ENCODE measurements at regions not wholly inside any gene's neighbourhood (a gene's known extent, or its start where the extent isn't known, plus 50 kb on each side); places are given as distances from the start of the nearest gene placed in this dataset.

DNA sequence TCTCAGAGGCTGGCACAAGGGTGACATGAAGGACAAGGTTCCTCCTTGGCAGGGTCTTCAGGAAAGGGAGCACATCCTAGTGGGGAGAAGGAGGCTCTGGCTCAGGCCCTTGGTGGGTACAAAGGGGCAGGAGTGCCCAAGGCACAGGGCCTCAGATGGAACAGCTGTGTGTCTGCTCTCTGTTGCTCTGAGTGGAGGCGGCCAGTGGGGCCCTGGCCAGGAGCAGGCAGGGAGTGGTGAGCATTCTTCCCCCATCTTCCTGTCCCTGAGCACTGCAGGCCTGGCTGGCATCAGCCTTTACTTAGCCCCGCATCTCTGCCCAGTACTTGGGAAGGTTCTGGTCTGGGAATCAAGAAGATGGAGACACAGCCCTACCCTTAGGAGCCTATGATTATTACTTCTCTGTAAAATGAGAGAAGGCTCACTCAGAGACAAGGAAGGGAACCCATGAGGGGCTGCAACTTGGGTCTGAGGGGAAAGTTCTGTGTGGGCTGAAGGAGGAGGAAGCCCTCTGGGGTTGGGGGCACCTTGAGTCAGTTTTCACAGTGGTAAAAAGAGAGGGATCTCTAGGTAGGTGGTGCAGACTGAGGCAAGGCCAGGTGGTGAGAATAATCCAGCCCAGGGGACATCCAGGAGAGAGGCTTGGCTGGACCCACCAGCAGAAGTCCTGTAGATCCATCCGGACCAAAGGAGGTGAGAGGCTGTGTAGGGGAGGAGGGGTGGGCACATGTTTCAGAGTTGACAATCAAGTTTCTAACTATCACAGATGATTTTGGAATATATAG lies 173.5 kb downstream of the TSHZ3 start:
- TF ChIP-seq, protein P1, sequence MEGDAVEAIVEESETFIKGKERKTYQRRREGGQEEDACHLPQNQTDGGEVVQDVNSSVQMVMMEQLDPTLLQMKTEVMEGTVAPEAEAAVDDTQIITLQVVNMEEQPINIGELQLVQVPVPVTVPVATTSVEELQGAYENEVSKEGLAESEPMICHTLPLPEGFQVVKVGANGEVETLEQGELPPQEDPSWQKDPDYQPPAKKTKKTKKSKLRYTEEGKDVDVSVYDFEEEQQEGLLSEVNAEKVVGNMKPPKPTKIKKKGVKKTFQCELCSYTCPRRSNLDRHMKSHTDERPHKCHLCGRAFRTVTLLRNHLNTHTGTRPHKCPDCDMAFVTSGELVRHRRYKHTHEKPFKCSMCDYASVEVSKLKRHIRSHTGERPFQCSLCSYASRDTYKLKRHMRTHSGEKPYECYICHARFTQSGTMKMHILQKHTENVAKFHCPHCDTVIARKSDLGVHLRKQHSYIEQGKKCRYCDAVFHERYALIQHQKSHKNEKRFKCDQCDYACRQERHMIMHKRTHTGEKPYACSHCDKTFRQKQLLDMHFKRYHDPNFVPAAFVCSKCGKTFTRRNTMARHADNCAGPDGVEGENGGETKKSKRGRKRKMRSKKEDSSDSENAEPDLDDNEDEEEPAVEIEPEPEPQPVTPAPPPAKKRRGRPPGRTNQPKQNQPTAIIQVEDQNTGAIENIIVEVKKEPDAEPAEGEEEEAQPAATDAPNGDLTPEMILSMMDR (IDR thresholded peaks at IDR 0.05; ENCODE audit: poor library complexity, severe bottlenecking) = no peak
- TF ChIP-seq EZH2 (IDR thresholded peaks at IDR 0.05; ENCODE audit: borderline replicate concordance, insufficient read depth, low read length, poor library complexity, severe bottlenecking) (no peak), RAD21 (conservative IDR thresholded peaks at IDR 0.05) (no peak), EP300 (conservative IDR thresholded peaks at IDR 0.05; ENCODE audit: poor library complexity, severe bottlenecking) (no peak), TAF1 (IDR thresholded peaks at IDR 0.05; ENCODE audit: low read depth) (no peak), POLR2AphosphoS5 (IDR thresholded peaks at IDR 0.05) (no peak)

All from neural cell (in vitro differentiated cells).